K562 (cell line): ENCODE measurements at regions not wholly inside any gene's neighbourhood (a gene's known extent, or its start where the extent isn't known, plus 50 kb on each side); places are given as distances from the start of the nearest gene placed in this dataset.

Experiments used
- ASH1L ChIP-seq: fragments of 450-650 bp; IDR thresholded peaks from 2 replicates; pipeline ENCODE4 v1.6.1; 2018; ENCODE audit warnings: borderline replicate concordance, mild to moderate bottlenecking, low read depth; ENCODE audit not compliant: partially characterized antibody
- CEBPG ChIP-seq, 3 experiments: fragments of 200-800 bp in 1 of 3; sonication (Bioruptor generic) in 1 of 3; sonication (generic) in 1 of 3; formaldehyde crosslinking in 1 of 3; IDR thresholded peaks in 2 of 3; conservative IDR thresholded peaks in 1 of 3; 2 replicates each; pipeline versions ENCODE4 v1.6.1 to v1.8.0; 2016 to 2022; ENCODE audit warnings: missing compliant biosample characterization in 2 of 3, missing genetic modification characterization in 2 of 3, mild to moderate bottlenecking in 1 of 3, missing genetic modification reagents in 1 of 3
- FOXK1 ChIP-seq: sonication (generic); formaldehyde crosslinking; IDR thresholded peaks from 2 replicates; pipeline ENCODE4 v1.8.0; 2022; ENCODE audit warnings: missing genetic modification reagents, mild to moderate bottlenecking, borderline replicate concordance
- STAT5A ChIP-seq: IDR thresholded peaks from 2 replicates; pipeline ENCODE4 v1.6.1; 2012; ENCODE audit warnings: low read length, inconsistent platforms, borderline replicate concordance
- ZKSCAN1 ChIP-seq: fragments of 150-350 bp; IDR thresholded peaks from 2 replicates; pipeline ENCODE4 v1.6.1; 2016; ENCODE audit warnings: low read depth, low read length
- ZNF212 ChIP-seq: fragments of 450-650 bp; formaldehyde crosslinking; IDR thresholded peaks from 2 replicates; pipeline ENCODE4 v1.4.0; 2020; ENCODE audit warnings: mild to moderate bottlenecking
- ZNF224 ChIP-seq: sonication (generic); formaldehyde crosslinking; IDR thresholded peaks from 2 replicates; pipeline ENCODE4 v1.8.0; 2022; ENCODE audit warnings: mild to moderate bottlenecking, missing genetic modification reagents
- TF ChIP-seq, protein P1 (sequence below): sonication (generic); formaldehyde crosslinking; IDR thresholded peaks from 2 replicates; pipeline ENCODE4 v1.8.0; 2022; ENCODE audit warnings: mild to moderate bottlenecking, low read depth, missing genetic modification reagents
- TF ChIP-seq, protein P2 (sequence below), 2 experiments: fragments of 450-650 bp in 1 of 2; sonication (generic) in 1 of 2; formaldehyde crosslinking in 1 of 2; IDR thresholded peaks; 2 replicates each; pipeline versions ENCODE4 v1.7.1 to v1.9.0; 2016 to 2022; ENCODE audit warnings: inconsistent platforms in 1 of 2, mild to moderate bottlenecking in 1 of 2, missing genetic modification reagents in 1 of 2
- TF ChIP-seq, protein P3 (sequence below): sonication (generic); formaldehyde crosslinking; IDR thresholded peaks from 2 replicates; pipeline ENCODE4 v1.8.1; 2023; ENCODE audit warnings: mild to moderate bottlenecking, missing genetic modification reagents

DNA sequence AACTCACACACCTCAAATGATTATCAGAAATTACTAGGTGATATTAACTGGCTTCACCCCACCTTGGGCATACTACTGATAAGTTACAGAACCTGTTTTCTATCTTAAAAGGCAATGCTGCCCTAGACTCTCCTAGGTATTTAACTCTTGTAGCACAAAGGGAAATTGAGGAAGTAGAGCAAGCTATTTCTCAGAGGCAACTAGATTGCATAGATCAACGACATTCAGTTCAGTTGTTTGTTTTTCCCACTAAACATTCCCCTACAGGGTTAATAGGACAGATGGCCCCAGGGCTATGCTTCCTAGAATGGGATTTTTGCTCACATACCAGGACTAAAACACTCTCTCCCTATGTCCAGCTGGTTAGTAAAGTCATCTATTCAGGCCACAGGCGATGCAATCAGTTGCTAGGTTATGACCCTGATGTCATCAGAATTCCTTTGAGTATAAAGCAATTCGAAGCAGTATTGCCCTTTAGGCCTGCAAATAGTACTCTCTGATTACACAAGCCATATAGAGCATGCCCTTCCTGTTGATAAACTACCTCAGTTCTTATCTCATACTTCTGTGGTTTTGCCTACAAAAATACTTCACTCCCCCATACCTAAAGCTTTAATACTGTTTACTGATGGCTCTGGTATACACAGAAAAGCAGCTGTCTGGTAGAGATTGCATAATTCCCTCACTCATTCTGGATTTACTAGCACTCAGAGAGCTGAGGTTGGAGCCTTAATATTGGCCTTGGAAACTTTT is 67.4 kb upstream of the ASCC3 start (continued):
- TF ChIP-seq ZNF224 (no peak), STAT5A (no peak), FOXK1 (no peak), ASH1L (no peak), CEBPG (CRISPR knock-in tag; IDR thresholded peaks at IDR 0.05) (no peak), CEBPG (tag; conservative IDR thresholded peaks at IDR 0.05 in 1 of 2, IDR thresholded peaks at IDR 0.05 in 1 of 2) (0 out of 4 replicates have a peak, but pooled peaks of 1 of the 2 experiments have one; percentile 12), ZKSCAN1 (no peak), ZNF212 (CRISPR knock-in tag) (no peak)
- TF ChIP-seq, protein P1, sequence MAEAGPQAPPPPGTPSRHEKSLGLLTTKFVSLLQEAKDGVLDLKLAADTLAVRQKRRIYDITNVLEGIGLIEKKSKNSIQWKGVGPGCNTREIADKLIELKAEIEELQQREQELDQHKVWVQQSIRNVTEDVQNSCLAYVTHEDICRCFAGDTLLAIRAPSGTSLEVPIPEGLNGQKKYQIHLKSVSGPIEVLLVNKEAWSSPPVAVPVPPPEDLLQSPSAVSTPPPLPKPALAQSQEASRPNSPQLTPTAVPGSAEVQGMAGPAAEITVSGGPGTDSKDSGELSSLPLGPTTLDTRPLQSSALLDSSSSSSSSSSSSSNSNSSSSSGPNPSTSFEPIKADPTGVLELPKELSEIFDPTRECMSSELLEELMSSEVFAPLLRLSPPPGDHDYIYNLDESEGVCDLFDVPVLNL (CRISPR knock-in tag), result no peak
- TF ChIP-seq, protein P2, sequence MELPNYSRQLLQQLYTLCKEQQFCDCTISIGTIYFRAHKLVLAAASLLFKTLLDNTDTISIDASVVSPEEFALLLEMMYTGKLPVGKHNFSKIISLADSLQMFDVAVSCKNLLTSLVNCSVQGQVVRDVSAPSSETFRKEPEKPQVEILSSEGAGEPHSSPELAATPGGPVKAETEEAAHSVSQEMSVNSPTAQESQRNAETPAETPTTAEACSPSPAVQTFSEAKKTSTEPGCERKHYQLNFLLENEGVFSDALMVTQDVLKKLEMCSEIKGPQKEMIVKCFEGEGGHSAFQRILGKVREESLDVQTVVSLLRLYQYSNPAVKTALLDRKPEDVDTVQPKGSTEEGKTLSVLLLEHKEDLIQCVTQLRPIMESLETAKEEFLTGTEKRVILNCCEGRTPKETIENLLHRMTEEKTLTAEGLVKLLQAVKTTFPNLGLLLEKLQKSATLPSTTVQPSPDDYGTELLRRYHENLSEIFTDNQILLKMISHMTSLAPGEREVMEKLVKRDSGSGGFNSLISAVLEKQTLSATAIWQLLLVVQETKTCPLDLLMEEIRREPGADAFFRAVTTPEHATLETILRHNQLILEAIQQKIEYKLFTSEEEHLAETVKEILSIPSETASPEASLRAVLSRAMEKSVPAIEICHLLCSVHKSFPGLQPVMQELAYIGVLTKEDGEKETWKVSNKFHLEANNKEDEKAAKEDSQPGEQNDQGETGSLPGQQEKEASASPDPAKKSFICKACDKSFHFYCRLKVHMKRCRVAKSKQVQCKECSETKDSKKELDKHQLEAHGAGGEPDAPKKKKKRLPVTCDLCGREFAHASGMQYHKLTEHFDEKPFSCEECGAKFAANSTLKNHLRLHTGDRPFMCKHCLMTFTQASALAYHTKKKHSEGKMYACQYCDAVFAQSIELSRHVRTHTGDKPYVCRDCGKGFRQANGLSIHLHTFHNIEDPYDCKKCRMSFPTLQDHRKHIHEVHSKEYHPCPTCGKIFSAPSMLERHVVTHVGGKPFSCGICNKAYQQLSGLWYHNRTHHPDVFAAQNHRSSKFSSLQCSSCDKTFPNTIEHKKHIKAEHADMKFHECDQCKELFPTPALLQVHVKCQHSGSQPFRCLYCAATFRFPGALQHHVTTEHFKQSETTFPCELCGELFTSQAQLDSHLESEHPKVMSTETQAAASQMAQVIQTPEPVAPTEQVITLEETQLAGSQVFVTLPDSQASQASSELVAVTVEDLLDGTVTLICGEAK (IDR thresholded peaks at IDR 0.05), result no peak
- TF ChIP-seq, protein P2 (CRISPR knock-in tag; IDR thresholded peaks at IDR 0.05), result no peak
- TF ChIP-seq, protein P3, sequence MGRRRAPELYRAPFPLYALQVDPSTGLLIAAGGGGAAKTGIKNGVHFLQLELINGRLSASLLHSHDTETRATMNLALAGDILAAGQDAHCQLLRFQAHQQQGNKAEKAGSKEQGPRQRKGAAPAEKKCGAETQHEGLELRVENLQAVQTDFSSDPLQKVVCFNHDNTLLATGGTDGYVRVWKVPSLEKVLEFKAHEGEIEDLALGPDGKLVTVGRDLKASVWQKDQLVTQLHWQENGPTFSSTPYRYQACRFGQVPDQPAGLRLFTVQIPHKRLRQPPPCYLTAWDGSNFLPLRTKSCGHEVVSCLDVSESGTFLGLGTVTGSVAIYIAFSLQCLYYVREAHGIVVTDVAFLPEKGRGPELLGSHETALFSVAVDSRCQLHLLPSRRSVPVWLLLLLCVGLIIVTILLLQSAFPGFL, result no peak
